HepG2 (cell line): ENCODE measurements at regions not wholly inside any gene's neighbourhood (a gene's known extent, or its start where the extent isn't known, plus 50 kb on each side); places are given as distances from the start of the nearest gene placed in this dataset.

Source experiments
- ATAC-seq: fragments of 200-7000 bp; cut with Tn5 transposase; 3 replicates; pipeline ENCODE4 v1.9.1; 2020; ENCODE audit warnings: mild to moderate bottlenecking, moderate library complexity
- BruUV-seq: library from RNA; stranded (reverse); fragments of 400-500 nt; replicated peaks from 2 replicates; lab custom pipeline; 2021; lab: Mats Ljungman, UMichigan
- CTCF ChIA-PET: fragments of 300-600 bp; formaldehyde crosslinking; extraction: SDS; loops from one replicate; lab custom pipeline; 2021; ENCODE audit warnings: low total read pairs, inconsistent platforms, low intra/inter-chr PET ratio; lab: Yijun Ruan, JAX
- POLR2A ChIA-PET: fragments of 350-600 bp; sonication (Branson Sonifier 250); formaldehyde crosslinking; loops from one replicate; lab custom pipeline; 2020; ENCODE audit warnings: antibody characterized with exemption, inconsistent platforms; lab: Yijun Ruan, JAX
- DNase-seq: peaks from one replicate; pipeline ENCODE4 v3.0.0-alpha.2; 2015; ENCODE audit warnings: low spot score
- FAIRE-seq: peaks from 3 replicates; lab custom pipeline; 2011; peaks lifted over from hg19 to GRCh38; lab: Jason Lieb, UNC
- H2AFZ ChIP-seq: one replicate; pipeline ENCODE4 v1.6.1; 2011; ENCODE audit warnings: low read length, inconsistent platforms
- H3K27ac ChIP-seq: fragments of 300-600 bp; 3 replicates; pipeline ENCODE4 v1.8.0; 2011; ENCODE audit warnings: mixed run types, mild to moderate bottlenecking, mixed read lengths, low read length, inconsistent platforms; ENCODE audit not compliant: insufficient read depth; ENCODE audit errors: extremely low read length
- H3K27me3 ChIP-seq, 2 experiments: fragments of 200-600 bp in 1 of 2; 2 replicates in 1 of 2; 3 replicates in 1 of 2; pipeline versions ENCODE4 v1.6.0 to v1.8.0; 2011; ENCODE audit warnings: low read length in 2 of 2, mild to moderate bottlenecking in 2 of 2, moderate library complexity in 2 of 2, inconsistent platforms in 1 of 2; ENCODE audit not compliant: insufficient read depth in 2 of 2, control insufficient read depth in 1 of 2
- H3K36me3 ChIP-seq, 2 experiments: fragments of 200-600 bp in 1 of 2; replicated peaks in 1 of 2; 2 replicates in 1 of 2; 3 replicates in 1 of 2; pipeline versions ENCODE4 v1.5.1 to v1.8.0; 2011; ENCODE audit warnings: low read length in 2 of 2, inconsistent platforms in 1 of 2; ENCODE audit not compliant: insufficient read depth in 2 of 2, control insufficient read depth in 1 of 2
- H3K4me1 ChIP-seq: 2 replicates; pipeline ENCODE4 v1.5.1; 2012; ENCODE audit warnings: low read length, inconsistent platforms; ENCODE audit not compliant: insufficient read depth
- H3K4me2 ChIP-seq: 2 replicates; pipeline ENCODE4 v1.6.0; 2011; ENCODE audit warnings: low read depth, low read length, inconsistent platforms
- H3K4me3 ChIP-seq, 3 experiments: fragments of 200-600 bp in 1 of 3; sonication (generic), shearing (Covaris generic) in 1 of 3; replicated peaks in 1 of 3; 2 replicates each; pipeline ENCODE4 v1.5.1; 2011 to 2016; ENCODE audit warnings: low read length in 3 of 3, inconsistent platforms in 2 of 3, low read depth in 2 of 3, mild to moderate bottlenecking in 2 of 3, control low read depth in 1 of 3, mixed read lengths in 1 of 3; ENCODE audit not compliant: insufficient read depth in 1 of 3
- H3K79me2 ChIP-seq: one replicate; pipeline ENCODE4 v1.6.1; 2011; ENCODE audit warnings: low read length, inconsistent platforms; ENCODE audit not compliant: insufficient read depth
- H3K9ac ChIP-seq: 2 replicates; pipeline ENCODE4 v1.6.0; 2011; ENCODE audit warnings: mild to moderate bottlenecking, low read depth, low read length, inconsistent platforms; ENCODE audit not compliant: insufficient read depth
- H3K9me3 ChIP-seq: 2 replicates; pipeline ENCODE4 v1.5.1; 2012; ENCODE audit warnings: mild to moderate bottlenecking, low read length
- H4K20me1 ChIP-seq: 2 replicates; pipeline ENCODE4 v1.6.0; 2011; ENCODE audit warnings: inconsistent platforms, mild to moderate bottlenecking, low read length, moderate library complexity; ENCODE audit not compliant: insufficient read depth
- AHR ChIP-seq: IDR thresholded peaks from 2 replicates; pipeline ENCODE4 v1.6.1; 2018; ENCODE audit warnings: missing genetic modification reagents, missing compliant biosample characterization
- POGK ChIP-seq: sonication (generic); formaldehyde crosslinking; conservative IDR thresholded peaks from 2 replicates; pipeline ENCODE4 v1.8.0; 2022; ENCODE audit warnings: mild to moderate bottlenecking, moderate library complexity, missing genetic modification reagents
- RAD51 ChIP-seq: fragments of 450-650 bp; IDR thresholded peaks from 2 replicates; pipeline ENCODE4 v1.6.1; 2016; ENCODE audit warnings: borderline replicate concordance
- ZNF34 ChIP-seq: sonication (generic); formaldehyde crosslinking; IDR thresholded peaks from 2 replicates; pipeline ENCODE4 v1.4.0; 2020; ENCODE audit warnings: mild to moderate bottlenecking, missing genetic modification reagents, borderline replicate concordance
- ZNF569 ChIP-seq: sonication (generic); formaldehyde crosslinking; IDR thresholded peaks from 2 replicates; pipeline ENCODE4 v1.5.0; 2020; ENCODE audit warnings: mild to moderate bottlenecking, missing genetic modification reagents, moderate library complexity, borderline replicate concordance
- ZNF687 ChIP-seq: sonication (generic); formaldehyde crosslinking; IDR thresholded peaks from 2 replicates; pipeline ENCODE4 v1.5.1; 2020; ENCODE audit warnings: mild to moderate bottlenecking, missing genetic modification reagents, moderate library complexity
- WGBS: methylation state at CpG from one replicate; pipeline ENCODE4 v1.1.6; 2017; ENCODE audit warnings: low lambda C conversion rate; 5-methylcytosine and 5-hydroxymethylcytosine counted together
- in situ Hi-C: cut with HindIII; loops from 2 replicates; pipeline ENCODE4 v1.10.0; 2017; ENCODE audit warnings: low pct_unique_long_range_greater_than_20kb; ENCODE audit not compliant: extremely low pct_ligation_motif_present
- intact Hi-C: fragments of 100-400 bp; cut with micrococcal nuclease; formaldehyde crosslinking; loops from one replicate; pipeline ENCODE4 v1.10.0; 2022; ENCODE audit not compliant: unreplicated experiment
- TF ChIP-seq, protein P1 (sequence below): sonication (generic); formaldehyde crosslinking; IDR thresholded peaks from 2 replicates; pipeline ENCODE4 v1.5.1; 2020; ENCODE audit warnings: mild to moderate bottlenecking, moderate library complexity, missing genetic modification reagents
- TF ChIP-seq, protein P2 (sequence below): sonication (generic); formaldehyde crosslinking; IDR thresholded peaks from 2 replicates; pipeline ENCODE4 v1.5.0; 2020; ENCODE audit warnings: missing genetic modification reagents
- TF ChIP-seq, protein P3 (sequence below): sonication (generic); formaldehyde crosslinking; IDR thresholded peaks from 2 replicates; pipeline ENCODE4 v1.8.1; 2023; ENCODE audit warnings: mild to moderate bottlenecking, missing genetic modification reagents
- TF ChIP-seq, protein P4 (sequence below): IDR thresholded peaks from 2 replicates; pipeline ENCODE4 v1.6.1; 2018; ENCODE audit warnings: missing genetic modification reagents

GRCh38 chr10:25694206-25694933 is 239.7 kb upstream of the MYO3A start:
- H3K4me2 ChIP-seq: no peak overlapping the region
- no peak overlapping the region for H3K27ac ChIP-seq
- no peaks in the 10 kb centered on the region for H4K20me1 ChIP-seq
- H3K9me3 ChIP-seq: no peaks in the 10 kb centered on the region
- no peaks in the 10 kb centered on the region for H3K79me2 ChIP-seq
- WGBS: 39% methylated on average over 11 of the region's 15 CpGs
- no peak overlapping the region for H3K4me3 ChIP-seq
- in situ Hi-C loops: no loop called here
- H3K9ac ChIP-seq: no peak overlapping the region
- no peak overlapping the region for H2AFZ ChIP-seq
- no peaks in the 10 kb centered on the region for H3K36me3 ChIP-seq
- FAIRE-seq (no peak), DNase-seq (no peak), ATAC-seq (no peak)
- no TSS peak for BruUV-seq
- intact Hi-C loops: no loop called here
- no peaks in the 10 kb centered on the region; a peak in 1 of 5 replicates for H3K27me3 ChIP-seq
- POLR2A ChIA-PET: no interaction called here
- no peaks in the 10 kb centered on the region for H3K4me1 ChIP-seq
- CTCF ChIA-PET: no interaction called here
- TF ChIP-seq, protein P1, sequence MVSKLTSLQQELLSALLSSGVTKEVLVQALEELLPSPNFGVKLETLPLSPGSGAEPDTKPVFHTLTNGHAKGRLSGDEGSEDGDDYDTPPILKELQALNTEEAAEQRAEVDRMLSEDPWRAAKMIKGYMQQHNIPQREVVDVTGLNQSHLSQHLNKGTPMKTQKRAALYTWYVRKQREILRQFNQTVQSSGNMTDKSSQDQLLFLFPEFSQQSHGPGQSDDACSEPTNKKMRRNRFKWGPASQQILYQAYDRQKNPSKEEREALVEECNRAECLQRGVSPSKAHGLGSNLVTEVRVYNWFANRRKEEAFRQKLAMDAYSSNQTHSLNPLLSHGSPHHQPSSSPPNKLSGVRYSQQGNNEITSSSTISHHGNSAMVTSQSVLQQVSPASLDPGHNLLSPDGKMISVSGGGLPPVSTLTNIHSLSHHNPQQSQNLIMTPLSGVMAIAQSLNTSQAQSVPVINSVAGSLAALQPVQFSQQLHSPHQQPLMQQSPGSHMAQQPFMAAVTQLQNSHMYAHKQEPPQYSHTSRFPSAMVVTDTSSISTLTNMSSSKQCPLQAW (CRISPR knock-in tag): no peak
- TF ChIP-seq, protein P2, sequence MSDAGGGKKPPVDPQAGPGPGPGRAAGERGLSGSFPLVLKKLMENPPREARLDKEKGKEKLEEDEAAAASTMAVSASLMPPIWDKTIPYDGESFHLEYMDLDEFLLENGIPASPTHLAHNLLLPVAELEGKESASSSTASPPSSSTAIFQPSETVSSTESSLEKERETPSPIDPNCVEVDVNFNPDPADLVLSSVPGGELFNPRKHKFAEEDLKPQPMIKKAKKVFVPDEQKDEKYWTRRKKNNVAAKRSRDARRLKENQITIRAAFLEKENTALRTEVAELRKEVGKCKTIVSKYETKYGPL (CRISPR knock-in tag): no peak
- TF ChIP-seq, protein P3, sequence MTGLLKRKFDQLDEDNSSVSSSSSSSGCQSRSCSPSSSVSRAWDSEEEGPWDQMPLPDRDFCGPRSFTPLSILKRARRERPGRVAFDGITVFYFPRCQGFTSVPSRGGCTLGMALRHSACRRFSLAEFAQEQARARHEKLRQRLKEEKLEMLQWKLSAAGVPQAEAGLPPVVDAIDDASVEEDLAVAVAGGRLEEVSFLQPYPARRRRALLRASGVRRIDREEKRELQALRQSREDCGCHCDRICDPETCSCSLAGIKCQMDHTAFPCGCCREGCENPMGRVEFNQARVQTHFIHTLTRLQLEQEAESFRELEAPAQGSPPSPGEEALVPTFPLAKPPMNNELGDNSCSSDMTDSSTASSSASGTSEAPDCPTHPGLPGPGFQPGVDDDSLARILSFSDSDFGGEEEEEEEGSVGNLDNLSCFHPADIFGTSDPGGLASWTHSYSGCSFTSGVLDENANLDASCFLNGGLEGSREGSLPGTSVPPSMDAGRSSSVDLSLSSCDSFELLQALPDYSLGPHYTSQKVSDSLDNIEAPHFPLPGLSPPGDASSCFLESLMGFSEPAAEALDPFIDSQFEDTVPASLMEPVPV (CRISPR knock-in tag): no peak
- no peak for TF ChIP-seq POGK (CRISPR knock-in tag)
- no peak for TF ChIP-seq ZNF687 (CRISPR knock-in tag)
- TF ChIP-seq, protein P4, sequence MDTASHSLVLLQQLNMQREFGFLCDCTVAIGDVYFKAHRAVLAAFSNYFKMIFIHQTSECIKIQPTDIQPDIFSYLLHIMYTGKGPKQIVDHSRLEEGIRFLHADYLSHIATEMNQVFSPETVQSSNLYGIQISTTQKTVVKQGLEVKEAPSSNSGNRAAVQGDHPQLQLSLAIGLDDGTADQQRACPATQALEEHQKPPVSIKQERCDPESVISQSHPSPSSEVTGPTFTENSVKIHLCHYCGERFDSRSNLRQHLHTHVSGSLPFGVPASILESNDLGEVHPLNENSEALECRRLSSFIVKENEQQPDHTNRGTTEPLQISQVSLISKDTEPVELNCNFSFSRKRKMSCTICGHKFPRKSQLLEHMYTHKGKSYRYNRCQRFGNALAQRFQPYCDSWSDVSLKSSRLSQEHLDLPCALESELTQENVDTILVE (CRISPR knock-in tag): no peak
- TF ChIP-seq AHR (CRISPR knock-in tag): no peak
- TF ChIP-seq ZNF569 (CRISPR knock-in tag): no peak
- TF ChIP-seq RAD51: no peak
- TF ChIP-seq ZNF34 (CRISPR knock-in tag): no peak
